NCI-H2107 treated with DMSO at 0.1 percent for 48 hours (cell line): ENCODE measurements at regions not wholly inside any gene's neighbourhood (a gene's known extent, or its start where the extent isn't known, plus 50 kb on each side); places are given as distances from the start of the nearest gene placed in this dataset.
"Not testable (repeated sequence)": the region's sequence is repeated elsewhere in the genome, so short reads cannot be mapped to it uniquely, and the experiment has no call there.

Source experiments
- DNase-seq: peaks from one replicate; lab custom pipeline; 2025; ENCODE audit not compliant: unreplicated experiment; lab: John Stamatoyannopoulos, UW

DNA sequence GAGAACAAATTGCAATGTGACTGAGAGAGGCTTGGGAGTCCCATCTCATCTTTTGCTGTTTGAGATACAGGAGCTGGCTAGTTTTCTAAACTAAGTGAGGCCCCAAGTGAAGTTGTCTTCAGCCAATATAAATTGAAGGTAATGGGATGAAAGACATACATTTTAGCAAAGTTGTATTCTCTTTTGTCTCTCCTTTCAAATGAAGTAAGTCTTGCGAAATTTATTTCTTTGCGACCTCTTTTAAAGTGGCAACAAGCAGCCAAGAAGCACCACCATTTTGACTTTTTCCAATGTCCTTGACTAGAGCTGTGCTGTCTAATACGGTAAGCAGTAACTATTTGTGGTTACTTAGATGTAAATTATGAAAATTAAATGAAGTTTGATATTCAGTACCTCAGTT lies 385.7 kb downstream of the USP25 start:
- no peak for DNase-seq

DNA sequence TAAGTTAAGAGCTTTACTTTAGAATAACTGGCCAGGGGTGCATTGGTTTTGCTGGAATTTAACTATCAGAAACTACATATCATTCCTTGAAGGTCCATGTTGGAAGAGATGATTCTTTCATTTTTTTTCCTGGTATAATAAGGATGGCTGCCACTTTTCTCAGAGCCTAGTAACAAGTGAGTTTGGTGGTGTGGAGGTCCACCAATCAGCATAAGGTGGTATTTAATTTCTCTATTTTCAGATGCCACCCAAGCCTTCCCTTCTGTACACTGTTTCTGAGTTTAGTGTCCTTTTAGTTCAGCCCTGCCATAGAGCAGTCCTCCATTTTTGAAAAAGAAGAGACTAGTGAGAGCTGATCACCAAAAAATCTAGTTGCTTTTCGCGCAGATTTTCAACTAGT lies 386.3 kb downstream of the USP25 start:
- DNase-seq = no peak

DNA sequence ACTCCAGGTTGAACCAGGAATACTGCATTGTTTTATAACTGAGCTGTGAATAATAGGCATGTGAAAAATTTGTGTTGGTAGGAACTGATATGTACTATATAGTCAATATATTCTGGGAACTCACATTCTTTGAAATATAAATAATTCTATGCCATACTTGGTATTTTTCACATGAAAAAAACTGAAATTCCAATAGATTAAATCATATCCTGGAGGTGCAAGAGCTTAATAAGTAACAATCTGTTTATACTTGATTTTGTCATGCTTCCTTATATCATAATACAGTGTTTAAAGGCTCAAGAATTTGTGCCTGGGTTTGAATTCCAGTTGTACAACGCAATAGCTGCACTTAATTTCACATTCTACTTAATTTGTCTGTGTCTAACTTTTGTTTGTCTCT lies 387.0 kb downstream of the USP25 start:
- DNase-seq = no peak

DNA sequence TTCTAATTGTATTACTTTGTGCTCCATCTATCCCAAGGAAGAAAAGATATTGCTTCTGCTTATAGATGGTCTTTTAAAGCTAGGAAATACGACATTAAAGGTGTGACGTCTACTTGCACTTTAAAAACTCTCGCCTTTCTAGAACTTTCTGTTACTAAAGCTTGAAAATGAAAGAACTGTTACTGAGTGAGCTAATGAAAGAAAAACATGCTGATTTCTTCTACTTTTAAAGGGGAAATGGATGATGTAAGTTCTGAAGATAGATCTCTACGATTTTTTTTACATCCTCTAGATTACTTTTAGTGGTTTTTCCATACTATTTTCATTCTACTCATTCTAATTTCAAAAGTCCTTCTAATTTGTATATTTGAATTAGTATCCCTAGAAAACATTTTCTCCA lies 387.5 kb downstream of the USP25 start:
- no peak for DNase-seq

DNA sequence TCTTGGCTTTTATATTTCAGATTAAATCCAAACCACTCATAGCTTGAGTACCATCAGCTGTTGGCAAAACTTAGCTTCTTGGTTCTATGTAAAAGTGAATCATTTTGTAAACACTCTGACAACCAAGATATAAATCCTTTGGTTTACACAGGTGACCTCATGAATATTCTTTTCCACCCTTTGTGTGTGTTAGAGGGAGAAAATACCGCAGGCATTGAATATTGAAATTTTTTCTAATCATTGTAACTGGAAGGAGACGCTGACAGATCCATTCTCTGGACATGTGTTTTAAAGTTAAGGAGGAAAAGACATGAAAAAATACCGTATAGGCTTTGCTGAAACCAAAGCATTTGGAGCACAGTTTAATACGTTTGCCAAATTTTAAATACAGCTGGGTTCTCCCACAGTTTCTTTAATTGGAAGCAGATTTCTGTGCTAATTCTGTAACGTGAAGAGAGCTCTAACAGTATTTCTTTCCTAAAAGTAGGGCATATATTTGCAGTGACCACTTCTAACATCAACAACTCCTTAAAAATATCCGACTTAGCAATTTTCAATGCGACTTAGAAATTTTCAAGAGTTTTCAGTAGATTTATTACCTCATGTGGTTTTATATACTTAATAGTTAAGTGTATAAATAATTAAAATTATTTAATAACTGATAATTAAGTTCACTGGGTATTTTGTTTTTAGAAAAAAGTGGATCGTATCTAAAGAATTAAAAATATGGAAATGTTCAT lies 388.2 kb downstream of the USP25 start:
- DNase-seq = no peak

DNA sequence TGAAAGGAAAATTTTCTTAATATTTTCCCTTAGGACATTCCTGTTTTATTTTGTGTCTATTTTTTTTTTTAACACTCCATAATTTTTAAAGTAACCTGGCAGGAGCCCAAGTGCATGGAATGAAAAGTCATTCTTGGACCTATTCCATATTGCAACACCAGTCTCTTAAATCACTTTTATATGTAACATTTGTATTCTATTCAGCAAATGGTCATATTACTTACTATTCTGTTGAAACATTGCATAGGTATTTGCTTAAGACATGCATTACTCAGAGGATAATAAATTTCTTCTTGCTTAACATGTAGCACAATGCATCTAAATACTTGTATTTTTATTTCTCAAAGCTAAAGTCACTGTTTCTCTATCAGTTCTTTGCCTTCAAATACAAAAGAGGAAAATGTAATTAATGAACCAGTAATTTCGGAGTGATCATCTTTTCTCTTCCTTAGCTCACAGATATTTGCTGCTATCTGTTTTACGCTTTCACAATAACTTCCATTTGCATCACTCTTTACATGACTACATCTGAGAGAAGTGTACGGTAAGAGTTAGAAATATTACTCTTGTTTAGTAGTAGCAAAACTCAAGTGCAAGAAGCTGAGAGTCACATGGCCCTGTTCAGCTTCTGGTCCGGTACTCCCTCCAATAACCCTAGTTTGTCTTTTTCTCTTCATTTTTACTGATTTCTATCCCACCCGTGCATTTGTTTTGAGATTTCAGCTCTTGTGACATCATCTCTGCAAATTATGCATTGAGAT lies 394.8 kb downstream of the USP25 start:
- DNase-seq = no peak

DNA sequence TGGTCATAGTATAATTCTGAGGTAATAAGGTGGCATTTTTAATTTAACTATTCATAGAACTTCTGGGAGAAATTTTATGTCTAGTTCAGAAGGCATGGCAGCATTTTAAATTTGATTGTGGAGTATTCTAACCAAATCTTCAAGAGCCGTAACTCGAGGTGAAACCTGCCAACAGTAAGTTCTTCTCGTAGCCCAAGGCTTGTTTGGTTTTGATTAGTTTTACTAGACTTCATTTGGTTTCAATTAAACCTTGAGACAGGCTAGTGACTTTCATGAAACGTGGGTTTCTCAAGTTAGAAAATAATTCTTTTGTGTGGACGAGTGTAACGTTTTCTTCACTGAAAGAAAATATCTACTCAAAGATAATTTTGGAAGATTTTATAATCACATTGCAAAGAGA lies 395.5 kb downstream of the USP25 start:
- DNase-seq = no peak

DNA sequence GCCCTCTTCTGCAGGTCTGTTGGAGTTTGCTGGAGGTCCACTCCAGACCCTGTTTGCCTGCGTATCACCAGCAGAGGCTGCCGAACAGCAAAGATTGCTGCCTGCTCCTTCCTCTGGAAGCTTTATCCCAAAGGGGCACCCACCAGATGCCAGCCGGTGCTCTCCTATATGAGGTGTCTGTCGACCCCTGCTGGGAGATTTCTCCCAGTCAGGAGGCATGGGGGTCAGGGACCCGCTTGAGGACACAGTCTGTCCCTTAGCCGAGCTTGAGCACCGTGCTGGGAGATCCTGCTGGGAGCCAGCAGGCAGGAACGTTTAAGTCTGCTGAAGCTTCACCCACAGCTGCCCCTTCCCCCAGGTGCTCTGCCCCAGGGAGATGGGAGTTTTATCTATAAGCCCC lies 402.7 kb downstream of the USP25 start:
- DNase-seq = not testable (repeated sequence)

DNA sequence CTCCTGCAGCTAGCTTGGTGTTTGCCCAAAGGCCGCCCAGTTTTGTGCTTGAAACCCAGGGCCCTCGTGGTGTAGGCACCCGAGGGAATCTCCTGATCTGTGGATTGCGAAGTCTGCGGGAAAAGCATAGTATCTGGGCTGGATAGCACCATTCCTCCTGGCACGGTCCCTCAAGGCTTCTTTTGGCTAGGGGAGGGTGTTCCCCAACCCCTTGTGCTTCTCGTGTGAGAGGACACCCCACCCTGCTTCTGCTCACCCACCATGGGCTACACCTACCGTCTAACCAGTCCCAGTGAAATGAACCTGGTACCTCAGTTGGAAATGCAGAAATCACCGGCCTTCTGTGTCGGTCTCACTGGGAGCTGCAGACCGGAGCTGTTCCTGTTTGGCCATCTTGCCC lies 403.5 kb downstream of the USP25 start:
- DNase-seq = no peak

DNA sequence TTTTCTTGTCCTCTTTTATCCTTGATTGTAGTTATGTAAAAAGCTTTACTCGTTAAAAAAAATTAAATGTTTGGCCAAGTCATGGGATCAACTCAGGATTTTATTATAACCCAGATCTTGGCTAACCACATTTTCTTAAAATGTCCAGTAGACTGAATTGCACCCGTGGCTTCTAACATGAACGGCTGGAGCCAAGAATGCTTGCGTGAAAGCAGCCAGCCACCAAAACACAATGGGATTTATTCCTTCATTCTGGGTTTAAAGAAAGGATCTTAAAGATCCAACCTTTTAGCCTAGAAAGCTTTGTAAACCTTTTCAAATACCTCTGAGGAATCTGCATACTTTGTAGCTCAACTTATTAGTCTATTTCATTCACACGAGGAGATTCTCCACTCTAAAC lies 404.4 kb downstream of the USP25 start:
- no peak for DNase-seq

DNA sequence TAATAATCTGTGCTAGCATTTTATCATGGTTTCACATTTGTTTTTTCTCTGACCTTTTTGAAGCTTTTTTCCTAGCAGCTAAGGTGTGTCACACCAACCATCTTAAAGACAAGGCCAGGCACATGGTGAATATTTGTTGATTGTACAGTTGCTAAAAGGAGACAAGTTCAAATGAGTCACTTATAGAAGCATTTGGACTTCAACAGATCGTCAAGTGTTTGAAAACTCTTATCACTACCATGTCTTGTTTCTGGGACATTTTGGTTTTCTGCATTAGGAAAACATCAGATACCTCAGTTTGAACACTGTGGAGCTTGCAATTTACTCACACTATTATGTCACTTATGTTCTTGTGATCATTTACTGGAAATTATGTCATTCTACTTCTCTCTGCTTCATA lies 407.3 kb downstream of the USP25 start:
- DNase-seq = no peak

DNA sequence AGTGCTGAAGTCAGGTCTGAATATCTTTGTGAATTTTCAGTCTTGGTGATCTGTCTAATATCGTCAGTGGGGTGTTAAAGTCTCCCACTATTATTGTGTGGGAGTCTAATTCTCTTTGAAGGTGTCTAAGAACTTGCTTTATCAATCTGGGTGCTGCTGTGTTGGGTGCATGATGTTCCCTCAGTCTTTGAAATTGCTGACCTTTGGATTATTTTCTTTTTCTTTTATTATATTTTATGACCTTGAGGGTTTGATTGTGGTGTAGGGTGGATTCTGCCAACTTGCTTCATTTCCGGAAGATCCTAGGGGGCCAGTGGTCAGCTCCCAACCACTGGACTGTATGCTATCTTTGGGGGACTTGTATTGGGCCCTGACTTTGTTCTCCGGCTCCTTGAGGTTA lies 415.3 kb downstream of the USP25 start:
- DNase-seq = no peak

DNA sequence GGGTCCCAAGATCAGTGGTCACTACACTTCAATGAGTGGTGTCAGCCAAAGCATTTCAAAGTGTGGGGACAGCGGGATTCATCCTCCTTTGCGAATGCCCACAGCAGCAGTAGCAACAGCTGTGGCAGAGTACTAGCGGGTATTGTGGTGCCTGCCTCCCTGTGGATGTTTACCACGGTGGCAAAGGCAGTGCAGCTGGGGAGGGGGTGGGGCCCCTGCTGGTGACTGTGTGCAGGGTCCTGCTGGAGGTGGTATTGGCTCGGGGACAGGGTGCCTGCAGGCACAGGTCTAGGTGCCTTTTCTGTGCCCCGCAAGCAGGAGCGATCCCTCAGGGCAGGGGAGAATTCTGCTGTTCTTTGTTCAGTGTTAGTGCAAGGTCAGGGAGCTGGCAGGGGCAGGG lies 415.7 kb downstream of the USP25 start:
- no peak for DNase-seq

DNA sequence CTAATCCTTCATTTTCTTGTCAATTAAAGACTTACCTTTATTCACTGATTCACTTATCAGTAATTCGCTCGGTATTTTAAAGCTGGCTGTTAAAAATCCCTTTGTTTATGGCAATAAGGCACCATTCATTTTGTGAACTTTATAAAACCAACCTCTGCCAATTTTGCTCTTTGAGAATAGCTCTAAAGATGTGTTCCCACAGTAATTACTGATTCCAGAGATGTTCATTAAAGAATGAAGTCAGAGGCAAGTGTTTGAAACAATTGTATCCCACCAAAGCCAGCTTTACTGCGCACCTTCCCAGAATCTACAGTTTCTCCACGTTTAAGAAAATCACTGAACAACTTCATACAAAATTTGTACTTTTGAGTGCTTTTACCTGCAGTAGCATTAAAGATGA lies 424.5 kb downstream of the USP25 start:
- DNase-seq = no peak

DNA sequence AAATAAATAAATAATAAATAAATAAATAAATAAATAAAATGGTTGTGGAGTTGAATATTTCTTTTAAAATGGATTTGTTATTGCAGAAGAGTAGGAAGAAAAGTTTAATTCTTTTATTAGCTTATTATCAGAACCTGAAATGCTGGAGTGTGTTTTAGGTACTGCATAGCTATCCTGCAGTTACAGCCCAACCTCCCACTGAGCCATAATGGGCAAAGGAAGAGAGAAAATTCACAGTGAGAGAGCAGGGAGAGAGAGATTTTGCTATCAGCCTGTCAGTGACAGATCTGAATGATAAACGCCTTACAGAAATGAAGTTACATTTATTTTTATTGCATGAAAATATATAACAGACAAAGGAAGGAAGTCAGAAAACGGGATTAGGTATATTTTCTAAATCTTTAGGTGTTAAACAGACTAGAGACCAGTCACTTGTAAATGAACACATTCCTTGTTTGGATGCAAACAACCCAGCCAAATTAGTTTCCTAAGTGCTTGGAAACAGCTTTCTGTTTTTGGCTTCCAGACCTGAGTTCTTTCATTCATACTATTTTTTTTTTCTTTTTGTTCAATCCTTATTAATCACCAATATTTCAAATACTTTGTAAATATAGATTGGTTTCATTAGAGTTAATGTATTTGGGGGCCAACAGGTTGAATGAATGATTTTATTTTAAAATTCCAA lies 425.3 kb downstream of the USP25 start:
- no peak for DNase-seq

DNA sequence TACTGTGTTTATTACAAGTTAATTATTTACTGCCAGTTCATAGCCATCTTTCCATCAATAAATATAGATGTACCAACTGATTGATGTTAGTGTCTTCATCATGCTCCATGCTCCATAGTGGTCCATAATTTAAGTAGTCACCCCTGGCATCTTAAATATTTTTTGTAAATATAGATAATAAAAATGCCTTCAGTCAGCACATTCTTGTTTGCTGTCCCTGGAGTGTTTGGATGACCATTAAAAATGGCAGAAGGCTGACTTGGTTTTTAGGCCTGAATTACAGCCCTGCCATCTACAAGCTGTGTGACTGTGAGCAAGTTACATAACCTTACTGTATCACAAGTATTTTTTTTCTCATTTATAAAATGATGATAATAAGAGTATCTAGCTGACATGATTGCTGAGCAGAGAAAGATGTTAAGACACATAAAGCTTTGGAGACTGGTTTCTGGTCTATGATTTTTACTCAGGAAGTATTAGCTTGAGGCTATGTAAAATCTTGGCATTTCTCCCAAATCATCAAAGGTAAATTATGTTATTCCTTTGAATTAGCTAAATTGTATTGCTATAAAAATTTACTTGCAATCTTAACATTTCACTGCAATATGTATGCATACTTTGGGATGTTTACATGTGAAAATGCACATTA lies 427.2 kb downstream of the USP25 start:
- no peak for DNase-seq

DNA sequence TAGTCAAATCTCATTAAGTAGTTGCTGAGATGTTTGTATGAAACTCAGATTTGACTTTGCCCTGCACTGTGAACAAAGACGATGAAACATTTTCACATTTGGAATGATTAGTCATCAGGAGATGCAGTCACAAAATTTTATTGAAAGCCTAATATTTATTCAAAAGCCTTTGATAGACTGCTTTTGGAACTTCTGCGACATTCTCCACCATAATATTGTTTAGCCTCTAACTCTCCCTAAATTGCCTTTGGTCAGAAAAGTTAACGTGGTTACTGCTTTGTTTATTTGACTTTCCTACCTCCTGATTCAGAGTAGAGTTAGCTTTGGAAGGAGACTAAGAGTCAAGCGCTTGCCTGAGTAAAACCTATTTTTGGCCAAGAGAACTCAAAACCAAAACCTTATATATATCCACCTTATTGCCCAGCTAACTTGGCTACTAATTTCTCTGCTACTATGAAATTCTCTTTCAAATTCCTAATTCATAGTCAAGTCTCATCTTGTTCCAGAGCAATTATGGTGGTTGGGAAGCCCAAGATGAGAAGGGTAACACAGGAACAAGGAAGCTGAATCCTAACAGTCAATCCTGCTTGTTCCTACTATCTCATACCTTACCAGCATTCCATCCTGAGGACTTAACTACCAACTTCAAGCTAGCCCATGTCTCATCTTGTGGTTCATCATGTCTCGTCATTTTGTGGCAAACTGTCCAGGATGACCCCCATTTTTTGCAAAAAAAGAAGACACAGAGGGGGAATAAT lies 429.6 kb downstream of the USP25 start:
- no peak for DNase-seq

DNA sequence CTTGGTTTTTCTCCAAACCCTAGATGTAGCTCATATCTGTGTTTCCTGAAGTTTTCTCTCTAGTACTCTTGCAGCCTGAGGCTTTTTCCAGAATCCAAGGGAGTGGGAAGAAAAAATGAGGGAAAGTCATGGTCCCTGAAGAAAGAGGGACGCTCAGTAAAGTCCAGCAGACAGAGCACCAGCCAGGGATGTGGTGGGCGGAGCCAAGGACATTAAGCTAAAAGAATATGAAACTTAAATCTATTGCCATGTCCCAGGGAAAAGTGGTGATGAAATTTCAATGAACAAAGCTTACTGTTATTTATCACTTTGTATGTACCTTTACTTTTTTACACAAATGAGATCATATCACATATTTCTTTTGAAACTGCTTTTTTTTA lies 430.2 kb downstream of the USP25 start:
- DNase-seq = no peak

DNA sequence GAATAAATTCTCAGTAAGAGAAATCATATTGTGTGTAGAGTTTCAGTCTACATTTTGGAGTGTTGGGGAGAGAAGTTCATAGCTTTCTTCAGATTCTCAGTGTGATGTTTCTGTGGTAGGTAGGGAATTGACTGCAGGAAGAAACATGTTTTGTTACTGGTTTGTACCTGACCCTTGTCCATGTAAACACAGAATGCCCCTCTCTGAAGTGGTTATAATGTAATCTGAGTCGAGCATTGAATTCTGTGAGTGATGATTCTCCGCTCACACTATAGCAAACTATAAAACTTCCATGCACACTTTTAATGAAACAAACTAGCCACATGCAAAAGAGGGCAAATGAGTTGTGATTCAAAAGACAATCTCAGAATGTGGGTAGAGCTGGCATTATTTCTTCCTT lies 433.2 kb downstream of the USP25 start:
- no peak for DNase-seq

DNA sequence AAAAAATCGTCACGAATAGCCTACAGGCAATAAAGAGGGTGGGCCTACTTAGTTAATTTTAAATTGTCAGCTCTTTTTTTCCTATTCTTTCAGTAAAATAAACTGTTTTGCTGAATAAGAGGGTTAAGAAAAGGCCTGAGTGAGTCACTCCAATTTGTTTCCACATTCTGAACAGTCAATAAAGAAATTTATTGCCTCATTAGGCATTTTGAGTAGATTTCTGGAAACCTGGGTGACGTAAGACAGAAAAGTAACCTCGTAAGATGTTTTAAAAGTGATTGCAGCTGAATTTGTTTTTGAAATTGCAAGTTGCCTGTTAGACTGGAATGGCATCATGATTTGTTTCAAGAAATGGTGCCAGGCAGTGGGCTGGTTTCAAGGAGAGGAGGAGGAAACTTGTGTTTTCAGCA lies 439.3 kb downstream of the USP25 start:
- no peak for DNase-seq

DNA sequence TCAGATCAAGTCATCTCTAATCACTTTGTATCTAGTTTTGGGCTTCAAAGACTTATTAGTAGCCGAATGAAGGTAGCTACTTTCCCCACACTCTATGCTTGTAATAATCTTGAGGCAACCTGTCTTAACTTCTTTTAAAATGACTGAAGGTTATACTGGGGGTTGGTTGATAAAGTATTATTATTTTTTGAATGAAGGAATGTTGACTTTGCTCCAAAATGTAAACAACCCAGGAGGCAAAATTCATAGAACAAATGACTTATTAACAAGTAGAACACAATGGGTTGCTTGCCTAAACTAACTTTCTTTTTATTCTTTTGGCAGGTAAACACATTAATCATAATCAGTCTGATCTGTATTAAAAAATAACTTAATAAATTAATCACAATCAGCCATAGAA lies 440.0 kb downstream of the USP25 start:
- DNase-seq = no peak
